Right cardiac atrium (tissue), 5 donors: ENCODE measurements at regions not wholly inside any gene's neighbourhood (a gene's known extent, or its start where the extent isn't known, plus 50 kb on each side); places are given as distances from the start of the nearest gene placed in this dataset.

ENCODE experiments used
- ATAC-seq, 2 donors: fragments of 200-7000 bp; cut with Tn5 transposase; one replicate each; pipeline versions ENCODE4 v1.8.0 to v1.9.1; 2020; ENCODE audit warnings: moderate library complexity in 2 of 2, mild to moderate bottlenecking in 1 of 2
- DNase-seq, 3 donors: peaks; one replicate each; pipeline ENCODE4 v3.0.0-alpha.2; 2020
- H3K27ac ChIP-seq: one replicate; pipeline ENCODE4 v1.5.1; 2013; ENCODE audit warnings: mild to moderate bottlenecking, low read length, control low read depth, moderate library complexity
- H3K27me3 ChIP-seq: one replicate; pipeline ENCODE4 v1.6.1; 2013; ENCODE audit not compliant: control insufficient read depth, insufficient read depth
- H3K4me1 ChIP-seq: one replicate; pipeline ENCODE4 v1.6.1; 2013; ENCODE audit warnings: low read length; ENCODE audit not compliant: control insufficient read depth, insufficient read depth
- H3K4me3 ChIP-seq: one replicate; pipeline ENCODE4 v1.5.1; 2013; ENCODE audit warnings: low read length, control low read depth
- H3K9me3 ChIP-seq: one replicate; pipeline ENCODE4 v1.6.1; 2013; ENCODE audit warnings: low read length; ENCODE audit not compliant: control insufficient read depth
- WGBS: extraction: QIAGEN DNeasy Blood & Tissue Kit; methylation state at CpG from one replicate; pipeline ENCODE4 v1.1.7; 2013; 5-methylcytosine and 5-hydroxymethylcytosine counted together
- intact Hi-C, 4 donors: fragments of 100-400 bp; cut with DNase I; formaldehyde crosslinking; loops; one replicate each; pipeline versions ENCODE4 v1.11.0 to v1.14.0; 2022 to 2023
- donor health status: healthy with polysubstance abuse.
- donor health status: DM: no; HTN: yes; CAD: no.
- donor health status: DM: no; HTN: no; CAD: no.
- donor health status: DM: no; HTN: yes; CAD: no; lungs with severe emphysema.
- donor health status: DM: yes; HTN: yes; CAD: no.

DNA sequence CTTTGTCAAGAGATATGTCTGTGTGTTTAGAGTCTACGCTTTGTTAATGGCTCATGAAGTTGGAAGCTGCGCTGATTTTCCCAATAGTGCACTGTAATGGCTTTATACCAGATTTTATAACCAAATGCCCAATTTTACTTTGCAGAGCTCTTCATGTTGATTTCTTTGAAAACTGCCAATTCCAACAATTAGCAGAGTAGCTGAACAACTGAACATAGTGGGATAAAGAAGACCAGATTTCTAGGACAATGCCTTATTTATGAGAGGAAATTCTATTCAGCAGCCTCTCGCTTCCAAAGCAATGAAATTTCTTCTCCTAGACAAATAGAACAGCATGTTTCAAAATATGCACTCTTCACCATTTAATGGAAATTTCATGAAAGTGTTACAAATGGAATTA is 66.9 kb upstream of the PROK2 start:
- DNase-seq (no peak), ATAC-seq (no peak)
- Histone ChIP-seq H3K4me3 (no peak overlapping the region), H3K27ac (no peak overlapping the region), H3K4me1 (no peaks in the 10 kb centered on the region), H3K27me3 (peaks cover 4% of the 10 kb centered on the region), H3K9me3 (no peaks in the 10 kb centered on the region)
- WGBS, result 87% methylated on average over 3 of the region's 3 CpGs
- intact Hi-C loops, result loop anchor here in 1 of 4 donors (10.0 kb wide), 1 partner anchor 117 kb away; no protein-coding TSS in a partner anchor

DNA sequence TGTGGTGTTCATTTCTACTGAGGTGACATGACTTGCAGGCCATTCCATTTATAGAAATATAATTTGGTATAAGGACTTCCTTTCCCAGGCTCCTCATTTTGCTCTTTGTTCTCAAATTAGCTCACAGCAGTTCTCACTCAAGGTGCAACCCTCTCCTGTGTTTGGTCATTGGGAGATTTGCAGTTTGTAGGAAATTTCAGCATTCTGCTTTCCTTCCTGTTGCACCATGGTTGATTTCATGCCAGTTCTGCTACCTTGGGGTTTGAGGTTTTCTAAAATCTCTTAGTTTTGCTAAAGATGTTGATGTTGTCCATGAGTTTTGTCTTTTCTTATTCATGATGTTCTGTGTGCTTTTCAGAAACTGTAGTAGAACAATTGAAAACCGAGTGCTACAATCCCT is 65.7 kb upstream of the PROK2 start:
- H3K27me3 ChIP-seq, result peaks cover 4% of the 10 kb centered on the region
- intact Hi-C loops, result loop anchor here in 1 of 4 donors (10.0 kb wide), 1 partner anchor 116 kb away; no protein-coding TSS in a partner anchor
- ATAC-seq (no peak), DNase-seq (no peak)
- H3K9me3 ChIP-seq, result no peaks in the 10 kb centered on the region
- no peak overlapping the region for H3K4me3 ChIP-seq
- no peak overlapping the region for H3K27ac ChIP-seq
- no peaks in the 10 kb centered on the region for H3K4me1 ChIP-seq
- WGBS, result 63% methylated on average over 1 of the region's 1 CpG

DNA sequence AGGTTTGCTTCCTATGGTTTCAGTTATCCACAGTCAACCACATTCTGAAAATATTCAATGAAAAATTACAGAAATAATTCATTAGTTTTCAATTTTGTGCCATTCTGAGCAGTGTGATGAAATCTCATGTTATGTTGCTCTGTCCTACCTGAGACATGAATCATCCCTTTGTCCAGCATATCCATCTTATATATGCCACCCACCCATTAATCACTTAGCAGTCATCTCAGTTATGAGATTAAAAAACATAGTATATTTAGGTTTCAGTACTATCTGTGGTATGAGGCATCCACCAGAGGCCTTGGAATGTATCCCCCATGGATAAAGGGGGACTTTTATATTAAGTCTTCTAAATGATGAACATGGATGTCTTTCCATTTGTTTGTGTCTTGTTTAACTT is 64.7 kb upstream of the PROK2 start:
- Histone ChIP-seq H3K4me1 (no peaks in the 10 kb centered on the region), H3K9me3 (no peaks in the 10 kb centered on the region), H3K27ac (no peak overlapping the region), H3K27me3 (peaks cover 4% of the 10 kb centered on the region), H3K4me3 (no peak overlapping the region)
- intact Hi-C loops, result loop anchor here in 2 of 4 donors (10.0 kb wide), 2 partner anchors 55 to 115 kb away; no protein-coding TSS in a partner anchor
- DNase-seq, result no peak
- no peak for ATAC-seq

DNA sequence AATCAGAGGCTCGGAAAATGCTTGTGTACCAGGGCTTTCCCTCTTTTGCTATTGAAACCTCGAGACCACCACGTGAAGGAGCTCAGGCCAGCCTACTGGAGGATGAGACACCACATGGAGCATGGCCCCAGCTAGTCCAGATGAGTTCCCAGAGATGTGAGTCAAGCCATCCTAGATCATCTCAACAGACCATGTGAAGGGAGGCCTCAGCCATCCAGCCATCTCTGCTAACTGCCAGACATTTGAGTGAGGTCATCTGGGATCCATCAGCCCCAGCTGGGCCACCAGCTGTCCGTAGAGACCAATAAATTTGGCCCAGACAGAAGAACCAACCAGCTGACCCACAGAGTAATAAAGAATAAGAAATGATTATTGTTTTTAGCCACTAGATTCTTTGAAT is 62.8 kb upstream of the PROK2 start:
- DNase-seq (no peak), ATAC-seq (no peak)
- intact Hi-C loops, result loop anchor here in 1 of 4 donors (10.0 kb wide), 1 partner anchor 57 kb away; no protein-coding TSS in a partner anchor
- no peak overlapping the region for H3K4me3 ChIP-seq
- H3K27ac ChIP-seq, result no peak overlapping the region
- H3K27me3 ChIP-seq, result peaks cover 4% of the 10 kb centered on the region
- no peaks in the 10 kb centered on the region for H3K9me3 ChIP-seq
- WGBS, result 67% methylated on average over 4 of the region's 4 CpGs
- no peaks in the 10 kb centered on the region for H3K4me1 ChIP-seq

DNA sequence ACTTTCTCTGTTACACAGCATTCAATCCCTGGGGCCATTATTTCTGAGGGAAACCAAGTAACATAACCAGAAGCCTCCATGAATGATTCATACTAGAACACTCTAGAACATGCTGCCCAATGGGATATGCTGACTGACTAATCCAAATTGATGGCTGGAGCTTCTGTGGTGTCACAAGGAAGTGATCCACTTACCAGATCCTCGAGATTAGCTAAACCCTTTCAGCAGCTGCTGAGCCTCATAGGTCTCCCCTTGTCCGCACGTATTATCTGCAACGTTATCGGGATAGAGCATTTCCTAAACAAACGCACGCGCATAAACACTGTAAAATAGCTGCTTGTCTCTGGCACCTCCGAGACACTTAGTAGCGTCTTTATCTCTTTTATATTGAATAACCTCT is 61.2 kb upstream of the PROK2 start:
- DNase-seq (no peak), ATAC-seq (no peak)
- Histone ChIP-seq H3K27ac (no peak overlapping the region), H3K4me3 (no peak overlapping the region), H3K27me3 (peaks cover 4% of the 10 kb centered on the region), H3K9me3 (no peaks in the 10 kb centered on the region), H3K4me1 (no peaks in the 10 kb centered on the region)
- intact Hi-C loops, result loop anchor here in 1 of 4 donors (10.0 kb wide), 1 partner anchor 59 kb away; no protein-coding TSS in a partner anchor
- WGBS, result 57% methylated on average over 10 of the region's 10 CpGs

DNA sequence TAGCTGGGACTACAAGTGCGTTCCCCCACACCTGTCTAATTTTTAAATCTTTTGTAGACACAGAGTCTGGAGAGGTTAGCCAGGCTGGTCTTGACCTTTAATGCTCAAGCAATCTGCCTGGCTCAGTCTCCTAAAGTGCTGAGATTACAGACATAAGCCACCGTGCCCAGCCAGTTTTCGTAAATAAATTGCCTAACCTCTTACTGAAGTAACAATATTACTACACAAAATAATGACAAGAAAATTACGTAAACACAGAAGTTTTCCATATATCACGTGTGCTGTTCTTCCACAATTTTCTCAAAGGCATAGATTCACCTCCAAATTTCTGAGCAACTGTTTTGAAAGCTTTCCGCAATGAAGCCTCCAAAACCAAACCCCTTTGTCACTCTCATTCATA is 58.1 kb upstream of the PROK2 start:
- H3K27me3 ChIP-seq, result peaks cover 4% of the 10 kb centered on the region
- intact Hi-C loops, result loop anchor here in 1 of 4 donors (10.0 kb wide), 1 partner anchor 62 kb away; no protein-coding TSS in a partner anchor
- no peak overlapping the region for H3K4me3 ChIP-seq

DNA sequence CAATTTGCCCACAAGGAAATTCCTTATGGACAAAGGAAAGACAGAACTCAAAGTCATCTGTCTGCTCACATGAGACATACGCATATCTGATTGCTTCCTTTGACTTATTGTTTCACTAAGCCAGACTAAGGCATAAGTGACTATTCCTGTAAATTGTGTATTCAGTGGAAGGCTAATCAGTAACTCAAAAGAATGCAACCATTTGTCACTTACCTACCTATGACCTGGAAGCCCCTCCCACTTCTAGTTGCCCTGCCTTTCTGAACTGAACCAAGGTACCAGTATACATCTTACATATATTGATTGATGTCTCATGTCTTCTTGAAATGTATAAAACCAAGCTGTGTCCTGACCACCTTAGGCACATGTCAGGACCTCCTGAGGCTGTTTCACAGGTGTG is 53.5 kb upstream of the PROK2 start:
- H3K27ac ChIP-seq, result no peak overlapping the region
- no peak overlapping the region for H3K4me3 ChIP-seq
- intact Hi-C loops, result no loop called here
- no peaks in the 10 kb centered on the region for H3K4me1 ChIP-seq
- DNase-seq (no peak), ATAC-seq (no peak)
- no peaks in the 10 kb centered on the region for H3K27me3 ChIP-seq
- WGBS, result 92% methylated on average over 1 of the region's 1 CpG
- no peaks in the 10 kb centered on the region for H3K9me3 ChIP-seq

More for the DNA sequence above, 58.1 kb upstream of the PROK2 start:
- no peaks in the 10 kb centered on the region for H3K4me1 ChIP-seq
- ATAC-seq (no peak), DNase-seq (no peak)
- H3K27ac ChIP-seq, result no peak overlapping the region
- no peaks in the 10 kb centered on the region for H3K9me3 ChIP-seq
- 79% methylated on average over 6 of the region's 6 CpGs for WGBS
